HG02798 (cell line): ENCODE measurements at regions not wholly inside any gene's neighbourhood (a gene's known extent, or its start where the extent isn't known, plus 50 kb on each side); places are given as distances from the start of the nearest gene placed in this dataset.

Experiments
- ATAC-seq: cut with Tn5 transposase; IDR thresholded peaks from one replicate; pipeline ENCODE4 v1.9.1; 2021; ENCODE audit warnings: mild to moderate bottlenecking; ENCODE audit not compliant: unreplicated experiment, poor library complexity

GRCh38 chr18:65025756-65026155 is 725.1 kb upstream of the CDH7 start:
- no peak for ATAC-seq

- no peak for ATAC-seq
Observed at GRCh38 chr18:65021021-65021420, 729.8 kb upstream of the CDH7 start.

GRCh38 chr18:65018184-65018583 is 732.6 kb upstream of the CDH7 start:
- ATAC-seq: no peak

- ATAC-seq: no peak
Observed at GRCh38 chr18:65017372-65017760, 733.4 kb upstream of the CDH7 start.

GRCh38 chr18:65016631-65017371 is 734.0 kb upstream of the CDH7 start:
- no peak for ATAC-seq

- ATAC-seq: no peak
Observed at GRCh38 chr18:64994370-64994769, 756.4 kb upstream of the CDH7 start.

GRCh38 chr18:64993695-64994094 is 757.1 kb upstream of the CDH7 start:
- ATAC-seq: no peak

- no peak for ATAC-seq
Observed at GRCh38 chr18:64992654-64993053, 758.2 kb upstream of the CDH7 start.

GRCh38 chr18:64991102-64991501 is 759.7 kb upstream of the CDH7 start:
- no peak for ATAC-seq

- ATAC-seq: no peak
Observed at GRCh38 chr18:64986906-64987495, 763.8 kb upstream of the CDH7 start.

GRCh38 chr18:64983497-64984238 is 767.1 kb upstream of the CDH7 start:
- no peak for ATAC-seq

GRCh38 chr18:64982414-64983055 is 768.3 kb upstream of the CDH7 start:
- ATAC-seq: no peak

GRCh38 chr18:64981915-64982314 is 768.9 kb upstream of the CDH7 start:
- no peak for ATAC-seq

- ATAC-seq: no peak
Observed at GRCh38 chr18:64979791-64980190, 771.0 kb upstream of the CDH7 start.

GRCh38 chr18:64974391-64975125 is 776.3 kb upstream of the CDH7 start:
- ATAC-seq: no peak

- no peak for ATAC-seq
Observed at GRCh38 chr18:64972545-64972944, 778.3 kb upstream of the CDH7 start.

GRCh38 chr18:64966667-64967066 is 784.1 kb upstream of the CDH7 start:
- ATAC-seq: no peak

GRCh38 chr18:64956465-64956864 is 794.3 kb upstream of the CDH7 start:
- no peak for ATAC-seq

GRCh38 chr18:64949885-64950284 is 800.9 kb upstream of the CDH7 start:
- ATAC-seq: no peak

- ATAC-seq: no peak
Observed at GRCh38 chr18:64936671-64937070, 787.8 kb upstream of the LINC00305 start.
